ENCODE measurements at regions not wholly inside any gene's neighbourhood (a gene's known extent, or its start where the extent isn't known, plus 50 kb on each side); places are given as distances from the start of the nearest gene placed in this dataset.
A peak's percentile ranks its signal among the peaks of the same experiment; 100 is the strongest.

DNA sequence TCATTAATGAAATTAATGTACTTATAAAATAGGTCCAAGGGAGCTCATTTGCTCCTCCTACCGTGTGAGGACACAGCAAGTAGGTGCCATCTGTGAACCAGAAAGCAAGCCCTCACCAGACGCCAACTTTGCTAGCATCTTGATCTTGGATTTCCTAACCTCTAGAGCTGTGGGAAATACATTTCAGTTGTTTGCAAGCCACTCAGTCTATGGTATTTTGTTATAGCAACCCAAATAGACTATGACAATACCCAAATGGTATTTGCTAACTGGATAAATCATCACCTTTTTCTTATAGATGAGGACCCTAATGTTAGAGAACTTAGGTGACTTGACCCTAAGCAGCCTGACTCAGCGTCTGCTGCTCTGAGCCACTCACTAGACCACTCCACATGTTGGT is 379.6 kb downstream of the HRH4 start:
- DNase-seq, result no peak

DNA sequence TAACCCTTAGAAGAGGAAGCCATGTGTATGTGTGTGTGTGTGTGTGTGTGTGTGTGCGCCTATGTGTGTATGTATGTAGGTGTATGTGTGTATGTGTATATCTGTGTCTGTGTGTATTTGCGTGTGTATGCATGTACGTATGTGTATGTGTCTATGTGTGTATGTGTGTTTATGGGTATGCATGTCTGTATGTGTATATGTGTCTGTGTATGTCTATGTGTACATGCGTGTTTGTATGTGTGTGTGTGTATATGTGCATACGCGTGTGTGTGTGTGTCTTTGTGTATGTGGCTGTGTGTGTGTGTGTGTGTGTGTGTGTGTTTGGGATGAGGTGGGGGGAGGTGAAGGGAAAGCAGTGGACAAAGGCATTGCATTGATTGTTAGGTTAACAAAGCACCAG is 380.2 kb downstream of the HRH4 start:
- no peak for DNase-seq

DNA sequence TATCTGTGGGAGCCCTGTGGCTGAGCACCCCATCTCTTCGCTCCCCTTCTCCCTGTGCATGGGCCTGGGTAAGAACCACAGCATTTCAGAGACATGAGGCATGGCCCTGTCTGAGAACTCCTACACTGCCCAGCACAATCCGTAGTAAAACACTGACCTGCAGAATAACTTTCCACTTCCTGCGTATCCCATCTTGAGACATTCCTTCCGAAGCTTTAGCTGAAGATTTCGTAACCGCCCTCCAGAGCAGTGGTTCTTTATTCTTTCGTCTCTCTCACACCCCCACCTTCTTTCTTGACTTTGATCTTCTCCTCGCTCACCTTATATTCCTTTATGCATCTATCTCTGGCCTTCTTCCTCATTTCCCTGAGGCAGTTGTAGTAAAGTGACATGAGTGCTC is 381.1 kb downstream of the HRH4 start:
- DNase-seq, result no peak

GRCh38 chr18:24843123-24843522 is 382.7 kb downstream of the HRH4 start:
- no peak for DNase-seq

GRCh38 chr18:24846138-24846537 is 385.7 kb downstream of the HRH4 start:
- no peak for DNase-seq

DNA sequence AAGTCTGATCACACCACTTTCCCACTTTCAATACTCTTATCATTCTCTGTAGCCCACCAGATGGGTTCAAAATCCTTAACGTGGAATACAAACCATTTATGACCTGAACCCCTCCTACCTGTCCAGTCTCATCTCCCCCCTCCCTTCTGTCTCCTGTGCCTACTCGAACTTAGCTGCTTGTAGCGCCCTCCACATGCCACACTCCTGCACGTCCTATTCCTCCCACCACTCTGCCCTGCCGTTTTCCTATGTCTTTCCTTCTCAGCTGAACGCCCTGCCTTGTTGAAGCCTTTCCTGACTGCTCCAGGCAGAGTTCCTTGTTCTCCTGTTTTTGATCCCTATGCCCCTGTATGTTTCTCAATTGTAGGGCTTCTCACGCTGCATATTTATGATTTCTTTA is 390.1 kb downstream of the HRH4 start:
- no peak for DNase-seq

DNA sequence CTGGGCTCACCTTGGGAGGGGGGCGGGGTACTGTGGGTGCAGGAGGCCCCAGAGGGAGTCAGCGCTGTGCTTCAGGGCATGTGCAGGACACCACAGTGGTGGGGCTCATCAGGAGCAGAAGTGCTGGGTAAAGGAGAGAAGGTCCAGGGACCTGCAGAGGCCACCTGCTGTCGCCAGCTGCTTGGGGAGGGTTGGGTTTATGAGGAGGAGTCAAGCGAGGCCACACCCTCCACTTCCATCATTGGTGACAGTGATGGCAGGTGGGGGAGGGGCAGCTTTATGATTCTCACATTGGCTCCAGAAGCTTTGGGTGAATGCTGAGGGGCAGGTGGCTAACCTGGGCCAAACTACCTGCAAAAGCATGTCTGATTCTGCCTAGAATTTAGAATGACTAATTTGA is 392.6 kb downstream of the HRH4 start:
- DNase-seq, result no peak

DNA sequence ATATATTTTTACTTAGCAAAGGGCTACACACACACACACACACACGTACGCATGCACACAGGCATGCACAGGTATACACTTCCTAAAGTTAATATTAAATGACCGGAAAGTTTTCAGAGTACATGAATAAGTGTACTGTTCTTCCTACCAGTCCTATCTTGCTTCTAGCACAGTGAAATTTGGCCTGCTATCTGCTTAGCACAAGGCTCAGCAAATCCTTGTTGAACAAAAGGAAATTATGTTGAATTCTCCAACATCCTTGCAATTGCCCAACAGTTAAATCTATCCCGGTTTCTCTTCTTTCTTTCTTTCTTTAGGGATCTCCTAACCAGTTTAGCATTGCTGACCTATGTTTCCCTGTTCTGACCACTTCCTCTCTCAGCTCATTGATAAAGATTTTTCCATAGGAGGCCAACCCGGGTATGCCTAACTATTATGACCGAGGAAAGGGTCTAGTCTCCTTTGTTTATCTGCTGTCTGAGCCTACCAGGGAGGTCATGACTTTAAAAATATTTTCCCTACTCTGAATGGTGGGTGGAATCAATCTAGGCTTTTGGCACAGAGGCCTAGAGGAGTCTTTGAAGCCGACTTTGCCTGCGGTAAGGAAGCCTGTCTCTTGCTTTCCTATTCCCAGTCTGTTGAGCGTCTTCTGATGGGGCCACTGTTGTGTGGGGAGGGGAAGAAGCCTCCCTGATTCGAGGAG is 400.7 kb downstream of the HRH4 start:
- no peak for DNase-seq

DNA sequence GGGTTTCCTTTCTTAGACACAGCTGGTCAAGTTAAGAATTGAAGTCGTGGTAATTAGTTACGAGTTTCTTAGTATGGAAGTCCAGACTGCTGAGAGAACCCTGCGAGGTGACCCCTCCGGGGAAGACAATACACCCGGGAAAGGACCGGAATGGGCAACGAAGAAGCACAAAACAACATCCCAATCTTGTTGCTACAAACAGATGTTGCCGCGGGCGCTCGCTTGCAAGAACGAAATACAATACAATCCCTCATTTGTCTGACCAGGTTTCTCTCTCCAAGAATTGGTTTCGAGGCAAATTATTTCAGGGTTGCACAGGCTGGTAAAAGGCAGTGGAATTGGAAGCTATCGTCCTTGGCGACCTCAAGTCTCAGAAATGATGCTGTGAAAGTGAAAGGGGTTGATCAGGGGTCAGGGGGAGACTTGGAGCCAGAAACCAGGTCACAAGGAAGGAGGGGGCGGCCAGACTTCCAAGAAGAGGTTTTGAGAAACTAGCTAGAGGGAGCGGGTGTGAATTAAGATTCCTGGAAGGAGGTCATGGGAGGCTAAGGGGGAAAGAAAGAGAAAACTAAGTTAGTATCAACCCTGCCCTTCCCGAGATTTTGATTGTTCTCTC is 401.9 kb downstream of the HRH4 start:
- DNase-seq, result no peak

- no peak for DNase-seq
These were observed 407.9 kb downstream of the HRH4 start for GRCh38 chr18:24868311-24868710.

GRCh38 chr18:24868760-24869237 is 408.4 kb downstream of the HRH4 start:
- no peak for DNase-seq

GRCh38 chr18:24869285-24869684 is 408.8 kb downstream of the HRH4 start:
- DNase-seq, result no peak

DNA sequence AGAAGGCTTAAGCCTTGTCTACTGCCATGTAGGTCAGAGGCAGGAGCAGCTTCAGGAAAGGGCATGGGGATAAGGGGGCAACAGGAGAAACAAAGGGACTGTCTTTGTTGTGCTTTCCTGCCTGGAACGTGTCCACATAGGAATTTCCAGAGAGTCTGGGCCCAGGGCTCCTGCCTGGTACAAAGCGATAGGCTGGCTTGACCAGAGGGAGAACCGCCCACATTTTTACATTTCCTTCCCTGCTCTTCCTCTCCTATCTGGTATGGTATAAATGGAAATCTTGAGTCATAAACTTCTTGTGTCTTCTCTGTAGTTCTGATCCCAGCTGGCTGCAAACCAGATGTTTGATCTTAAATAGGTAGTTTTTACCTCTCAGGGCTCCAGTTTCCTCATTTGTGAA is 414.8 kb downstream of the HRH4 start:
- DNase-seq, result no peak

DNA sequence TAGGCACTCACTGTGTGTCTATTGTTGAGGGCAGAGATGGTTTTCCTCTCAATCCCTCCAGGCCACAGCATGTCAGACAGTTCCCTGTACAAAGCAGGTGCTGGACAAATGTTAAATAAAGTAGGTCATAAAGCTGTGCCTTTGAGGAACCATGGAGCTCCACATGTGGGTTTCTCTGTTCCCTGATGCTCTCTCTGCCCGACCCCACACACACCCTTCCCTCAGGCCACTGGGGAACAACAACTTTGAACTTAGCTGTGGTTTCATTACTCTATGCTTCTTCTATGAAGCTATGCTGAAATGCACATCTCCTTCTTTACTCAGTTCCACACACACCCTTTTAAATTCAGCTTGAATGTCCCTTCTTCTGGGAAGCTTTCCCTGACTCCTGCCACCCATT is 415.3 kb downstream of the HRH4 start:
- DNase-seq, result no peak

- no peak for DNase-seq
These were observed 415.8 kb downstream of the HRH4 start for GRCh38 chr18:24876266-24876665.

DNA sequence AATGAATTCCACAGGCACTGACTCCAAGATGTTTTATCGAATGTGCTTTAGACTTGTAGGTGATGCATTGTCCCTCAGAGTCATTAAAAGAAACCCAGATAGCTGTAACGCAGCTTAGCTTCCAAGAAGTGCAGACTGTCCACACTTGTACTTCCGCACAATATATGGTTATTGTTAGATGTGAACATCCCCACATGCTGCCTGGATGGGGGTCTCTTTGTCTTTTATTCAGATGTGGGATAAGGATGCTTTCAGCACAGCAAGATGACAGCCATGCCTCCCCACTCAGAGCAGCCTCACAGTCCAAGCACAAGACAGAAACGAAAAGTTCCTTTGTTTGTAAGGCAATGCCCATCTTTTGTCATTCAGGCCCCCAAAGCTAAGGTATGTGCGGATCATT is 416.6 kb downstream of the HRH4 start:
- DNase-seq, result no peak

- no peak for DNase-seq
These were observed 417.1 kb downstream of the HRH4 start for GRCh38 chr18:24877546-24877945.

- peak; percentile 23 for DNase-seq
These were observed 417.9 kb downstream of the HRH4 start for GRCh38 chr18:24878289-24878688.

DNA sequence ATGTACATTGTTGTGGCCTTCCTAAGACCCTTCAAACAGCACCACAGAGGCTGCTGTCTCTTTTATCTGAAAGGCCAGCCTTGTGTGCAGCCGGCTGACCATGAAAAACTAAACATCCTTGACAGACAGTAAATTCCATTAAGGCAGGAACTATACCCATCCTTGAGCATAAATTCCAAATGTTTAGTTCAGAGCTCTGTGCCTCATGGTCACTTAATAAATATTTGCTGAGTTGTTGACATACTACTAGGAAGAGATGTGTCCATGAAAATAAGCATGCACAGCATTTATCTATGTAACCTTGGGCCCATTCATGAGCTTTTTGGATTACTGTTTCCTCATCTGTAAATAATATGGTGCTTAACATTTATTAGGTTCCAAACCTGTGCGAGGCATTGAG is 424.8 kb downstream of the HRH4 start:
- no peak for DNase-seq

DNA sequence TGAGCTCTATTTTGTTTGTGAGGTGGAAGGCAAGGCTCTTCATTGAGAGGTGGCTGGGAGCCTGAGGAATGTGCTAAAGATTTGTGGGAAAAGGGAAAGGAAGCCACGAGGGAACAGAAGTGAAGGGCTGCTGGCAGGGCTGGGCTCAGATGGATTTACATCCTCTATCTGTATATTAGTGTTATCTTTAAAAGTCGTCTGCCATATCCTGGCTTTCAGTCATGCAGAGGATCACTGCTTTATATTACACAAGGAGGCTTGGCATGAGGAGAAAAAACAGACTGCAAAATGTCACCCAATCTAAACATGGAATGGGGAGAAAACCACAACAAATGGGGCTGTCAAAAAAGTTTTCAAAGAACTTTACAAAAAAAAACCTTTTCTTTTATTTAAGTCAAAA is 434.4 kb downstream of the HRH4 start:
- DNase-seq, result no peak

- no peak for DNase-seq
These were observed 437.0 kb downstream of the HRH4 start for GRCh38 chr18:24897461-24897860.

DNA sequence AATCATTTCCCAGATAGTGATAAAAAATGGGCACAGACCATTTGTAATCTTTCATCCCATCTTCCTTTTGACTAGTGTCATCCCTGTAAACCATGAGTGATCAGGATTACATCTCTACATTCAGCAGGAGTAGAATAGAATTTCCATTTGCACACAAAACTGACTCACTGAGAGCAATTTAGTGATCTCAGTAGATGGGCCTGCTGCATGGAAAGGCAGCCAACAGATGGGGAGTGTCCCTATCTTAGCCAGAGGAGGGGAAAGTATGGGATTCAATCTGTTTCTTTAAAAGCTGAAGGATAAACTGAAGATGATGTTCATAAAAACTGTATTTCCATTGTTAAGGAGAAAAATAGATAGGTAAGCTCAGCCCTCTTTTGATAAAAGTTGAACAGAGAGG is 441.7 kb downstream of the ZNF521 start:
- DNase-seq, result no peak

GRCh38 chr18:24913507-24914170 is 438.3 kb downstream of the ZNF521 start:
- no peak for DNase-seq

DNA sequence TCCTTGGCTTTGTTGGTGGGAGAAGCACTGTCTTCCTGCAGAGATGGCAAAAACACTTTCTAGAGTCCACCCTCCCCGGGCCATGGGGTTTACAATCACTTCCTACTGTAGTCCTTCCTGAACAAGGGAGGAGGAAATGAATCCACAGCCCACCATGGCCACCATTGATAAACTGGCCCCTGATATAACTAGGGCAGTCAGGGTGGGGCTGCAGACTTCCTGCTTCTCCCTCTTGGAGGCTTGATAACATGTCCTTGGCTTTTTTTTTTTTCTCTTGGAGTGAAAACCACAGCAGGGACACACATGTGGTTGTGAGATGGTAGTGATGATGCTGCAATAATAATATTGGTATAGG is 437.8 kb downstream of the ZNF521 start:
- DNase-seq, result no peak

DNA sequence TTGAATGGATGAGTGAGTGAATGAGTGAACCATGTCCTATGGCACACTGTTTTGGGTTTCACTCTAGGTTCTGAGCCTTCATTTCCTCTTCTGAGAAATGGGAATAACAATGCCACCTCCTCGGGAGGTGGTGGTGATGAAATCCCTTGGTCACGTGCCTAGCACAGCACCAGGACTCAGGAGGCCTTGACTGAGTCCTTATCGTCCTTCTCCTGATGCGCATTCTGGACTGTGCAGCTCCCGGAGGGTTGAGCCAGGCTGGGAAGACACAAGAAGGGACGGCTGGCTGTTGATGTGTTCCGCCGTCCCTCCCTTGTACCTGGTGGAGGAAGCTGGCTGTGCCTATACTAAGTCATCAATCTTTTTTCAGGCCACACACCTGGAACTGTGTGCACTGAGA is 437.3 kb downstream of the ZNF521 start:
- DNase-seq, result no peak
